ENCODE measurements at regions not wholly inside any gene's neighbourhood (a gene's known extent, or its start where the extent isn't known, plus 50 kb on each side); places are given as distances from the start of the nearest gene placed in this dataset.
"Not testable (repeated sequence)": the region's sequence is repeated elsewhere in the genome, so short reads cannot be mapped to it uniquely, and the experiment has no call there.

- no peak for TF ChIP-seq CTCF (IDR thresholded peaks at IDR 0.05; ENCODE audit: borderline replicate concordance, extremely low read depth, insufficient read depth)
- Histone ChIP-seq H3K4me3 (ENCODE audit: low read length in 3 of 3) (no peak overlapping the region), H3K4me1 (ENCODE audit: control insufficient read depth in 2 of 3, insufficient read depth in 2 of 3, low read depth in 1 of 3, low read length in 3 of 3) (no peaks in the 10 kb centered on the region), H3K36me3 (ENCODE audit: control insufficient read depth in 2 of 3, insufficient read depth in 3 of 3, low read length in 3 of 3) (no peaks in the 10 kb centered on the region), H3K27ac (ENCODE audit: low read depth in 2 of 2, low read length in 2 of 2) (no peak overlapping the region), H3K27me3 (ENCODE audit: control insufficient read depth, insufficient read depth, low read length) (no peaks in the 10 kb centered on the region), H3K9me3 (ENCODE audit: control insufficient read depth in 2 of 3, insufficient read depth in 1 of 3, low read length in 3 of 3) (no peaks in the 10 kb centered on the region), H3K9ac (ENCODE audit: low read length in 3 of 3) (no peak overlapping the region)
- no peak for FAIRE-seq
- DNase-seq = no peak
- intact Hi-C loops (cut with DNase I) = no loop called here
Observed at GRCh38 chr3:115403786-115404185, 219.5 kb upstream of the GAP43 start.

GRCh38 chr3:115409596-115409995 is 213.7 kb upstream of the GAP43 start:
- H3K27me3 ChIP-seq (ENCODE audit: control insufficient read depth, insufficient read depth, low read length) = no peaks in the 10 kb centered on the region
- H3K36me3 ChIP-seq (ENCODE audit: control insufficient read depth in 2 of 3, insufficient read depth in 3 of 3, low read length in 3 of 3) = no peaks in the 10 kb centered on the region
- no peak for FAIRE-seq
- H3K27ac ChIP-seq (ENCODE audit: low read depth in 2 of 2, low read length in 2 of 2) = no peak overlapping the region
- no peaks in the 10 kb centered on the region for H3K4me1 ChIP-seq (ENCODE audit: control insufficient read depth in 2 of 3, insufficient read depth in 2 of 3, low read depth in 1 of 3, low read length in 3 of 3)
- H3K4me3 ChIP-seq (ENCODE audit: low read length in 3 of 3) = no peak overlapping the region
- no peak for TF ChIP-seq CTCF (IDR thresholded peaks at IDR 0.05; ENCODE audit: borderline replicate concordance, extremely low read depth, insufficient read depth)
- intact Hi-C loops (cut with DNase I) = no loop called here
- no peak for DNase-seq
- H3K9me3 ChIP-seq (ENCODE audit: control insufficient read depth in 2 of 3, insufficient read depth in 1 of 3, low read length in 3 of 3) = no peaks in the 10 kb centered on the region
- H3K9ac ChIP-seq (ENCODE audit: low read length in 3 of 3) = no peak overlapping the region

GRCh38 chr3:115414610-115415009 is 208.7 kb upstream of the GAP43 start:
- H3K4me3 ChIP-seq (ENCODE audit: low read length in 3 of 3); FAIRE-seq; intact Hi-C loops (cut with DNase I); H3K36me3 ChIP-seq (ENCODE audit: control insufficient read depth in 2 of 3, insufficient read depth in 3 of 3, low read length in 3 of 3); H3K9me3 ChIP-seq (ENCODE audit: control insufficient read depth in 2 of 3, insufficient read depth in 1 of 3, low read length in 3 of 3); H3K27ac ChIP-seq (ENCODE audit: low read depth in 2 of 2, low read length in 2 of 2); H3K4me1 ChIP-seq (ENCODE audit: control insufficient read depth in 2 of 3, insufficient read depth in 2 of 3, low read depth in 1 of 3, low read length in 3 of 3); H3K27me3 ChIP-seq (ENCODE audit: control insufficient read depth, insufficient read depth, low read length); H3K9ac ChIP-seq (ENCODE audit: low read length in 3 of 3); DNase-seq: not testable (repeated sequence)

GRCh38 chr3:115415246-115415996 is 207.9 kb upstream of the GAP43 start:
- Histone ChIP-seq H3K9me3 (ENCODE audit: control insufficient read depth in 2 of 3, insufficient read depth in 1 of 3, low read length in 3 of 3) (no peaks in the 10 kb centered on the region), H3K36me3 (ENCODE audit: control insufficient read depth in 2 of 3, insufficient read depth in 3 of 3, low read length in 3 of 3) (no peaks in the 10 kb centered on the region), H3K4me3 (ENCODE audit: low read length in 3 of 3) (no peak overlapping the region), H3K9ac (ENCODE audit: low read length in 3 of 3) (no peak overlapping the region), H3K4me1 (ENCODE audit: control insufficient read depth in 2 of 3, insufficient read depth in 2 of 3, low read depth in 1 of 3, low read length in 3 of 3) (no peaks in the 10 kb centered on the region), H3K27me3 (ENCODE audit: control insufficient read depth, insufficient read depth, low read length) (no peaks in the 10 kb centered on the region), H3K27ac (ENCODE audit: low read depth in 2 of 2, low read length in 2 of 2) (no peak overlapping the region)
- intact Hi-C loops (cut with DNase I) = no loop called here
- DNase-seq = no peak
- FAIRE-seq = no peak
- no peak for TF ChIP-seq CTCF (IDR thresholded peaks at IDR 0.05; ENCODE audit: borderline replicate concordance, extremely low read depth, insufficient read depth)

All from kidney (tissue), 13 donors.